ENCODE measurements at regions not wholly inside any gene's neighbourhood (a gene's known extent, or its start where the extent isn't known, plus 50 kb on each side); places are given as distances from the start of the nearest gene placed in this dataset.

- BruUV-seq (replicated peaks), result no TSS peak
- ChIA-PET POLR2A (ENCODE audit: low non-redundant PET) (no interaction called here), CTCF (no interaction called here)
- TF ChIP-seq EZH2 (IDR thresholded peaks at IDR 0.05; ENCODE audit: borderline replicate concordance, low read depth, low read length, poor library complexity, severe bottlenecking) (no peak), CTCF (conservative IDR thresholded peaks at IDR 0.05; ENCODE audit: low read depth, low read length) (no peak)
- Histone ChIP-seq H3K9me3 (ENCODE audit: low read depth, low read length, poor library complexity, severe bottlenecking) (no peaks in the 10 kb centered on the region), H3K4me3 (ENCODE audit: low read depth, low read length, poor library complexity, severe bottlenecking) (no peak overlapping the region), H3K27me3 (replicated peaks; ENCODE audit: insufficient read depth, low read depth, low read length, poor library complexity) (no peaks in the 10 kb centered on the region), H3K27ac (ENCODE audit: low read depth, low read length, poor library complexity, severe bottlenecking) (no peak overlapping the region), H3K4me1 (ENCODE audit: insufficient read depth, low read length, poor library complexity, severe bottlenecking) (no peaks in the 10 kb centered on the region), H3K36me3 (ENCODE audit: insufficient read depth, low read length, poor library complexity, severe bottlenecking) (no peaks in the 10 kb centered on the region)
- no peak for DNase-seq (ENCODE audit: low spot score)
- intact Hi-C loops (cut with micrococcal nuclease; ENCODE audit: unreplicated experiment), result no loop called here
Measured at GRCh38 chr12:74964390-74964789, 245.2 kb downstream of the KCNC2 start.

GRCh38 chr12:74971201-74971600 lies 238.4 kb downstream of the KCNC2 start:
- Histone ChIP-seq H3K4me3 (ENCODE audit: low read depth, low read length, poor library complexity, severe bottlenecking) (no peak overlapping the region), H3K9me3 (ENCODE audit: low read depth, low read length, poor library complexity, severe bottlenecking) (no peaks in the 10 kb centered on the region), H3K4me1 (ENCODE audit: insufficient read depth, low read length, poor library complexity, severe bottlenecking) (peaks cover 4% of the 10 kb centered on the region), H3K27me3 (replicated peaks; ENCODE audit: insufficient read depth, low read depth, low read length, poor library complexity) (no peaks in the 10 kb centered on the region), H3K27ac (ENCODE audit: low read depth, low read length, poor library complexity, severe bottlenecking) (no peak overlapping the region), H3K36me3 (ENCODE audit: insufficient read depth, low read length, poor library complexity, severe bottlenecking) (no peaks in the 10 kb centered on the region)
- intact Hi-C loops (cut with micrococcal nuclease; ENCODE audit: unreplicated experiment), result no loop called here
- ChIA-PET POLR2A (ENCODE audit: low non-redundant PET) (no interaction called here), CTCF (no interaction called here)
- no peak for DNase-seq (ENCODE audit: low spot score)
- no TSS peak for BruUV-seq (replicated peaks)
- no peak for TF ChIP-seq CTCF (conservative IDR thresholded peaks at IDR 0.05; ENCODE audit: low read depth, low read length)
- no peak for TF ChIP-seq EZH2 (IDR thresholded peaks at IDR 0.05; ENCODE audit: borderline replicate concordance, low read depth, low read length, poor library complexity, severe bottlenecking)

- no peak for DNase-seq (ENCODE audit: low spot score)
- no peaks in the 10 kb centered on the region for H3K36me3 ChIP-seq (ENCODE audit: insufficient read depth, low read length, poor library complexity, severe bottlenecking)
- ChIA-PET POLR2A (ENCODE audit: low non-redundant PET) (no interaction called here), CTCF (no interaction called here)
- H3K27ac ChIP-seq (ENCODE audit: low read depth, low read length, poor library complexity, severe bottlenecking), result no peak overlapping the region
- BruUV-seq (replicated peaks), result no TSS peak
- intact Hi-C loops (cut with micrococcal nuclease; ENCODE audit: unreplicated experiment), result no loop called here
- no peaks in the 10 kb centered on the region for H3K9me3 ChIP-seq (ENCODE audit: low read depth, low read length, poor library complexity, severe bottlenecking)
- no peak for TF ChIP-seq EZH2 (IDR thresholded peaks at IDR 0.05; ENCODE audit: borderline replicate concordance, low read depth, low read length, poor library complexity, severe bottlenecking)
- TF ChIP-seq CTCF (conservative IDR thresholded peaks at IDR 0.05; ENCODE audit: low read depth, low read length), result no peak
- peaks cover 3% of the 10 kb centered on the region for H3K4me1 ChIP-seq (ENCODE audit: insufficient read depth, low read length, poor library complexity, severe bottlenecking)
- H3K4me3 ChIP-seq (ENCODE audit: low read depth, low read length, poor library complexity, severe bottlenecking), result no peak overlapping the region
- H3K27me3 ChIP-seq (replicated peaks; ENCODE audit: insufficient read depth, low read depth, low read length, poor library complexity), result no peaks in the 10 kb centered on the region
Measured at GRCh38 chr12:74977832-74978481, 231.7 kb downstream of the KCNC2 start.

All from A673 (cell line).